Colonic mucosa (tissue), 4 donors: ENCODE measurements at regions not wholly inside any gene's neighbourhood (a gene's known extent, or its start where the extent isn't known, plus 50 kb on each side); places are given as distances from the start of the nearest gene placed in this dataset.

Source experiments
- DNase-seq: peaks from one replicate; pipeline ENCODE4 v3.0.0-alpha.2; 2020
- H3K27ac ChIP-seq: fragments of 200-600 bp; one replicate; pipeline ENCODE4 v1.8.0; 2021
- H3K27me3 ChIP-seq: fragments of 200-600 bp; one replicate; pipeline ENCODE4 v1.8.0; 2021
- H3K36me3 ChIP-seq: fragments of 200-600 bp; one replicate; pipeline ENCODE4 v1.8.0; 2021
- H3K4me1 ChIP-seq: fragments of 200-600 bp; one replicate; pipeline ENCODE4 v1.8.0; 2021; ENCODE audit warnings: mild to moderate bottlenecking
- H3K4me3 ChIP-seq: fragments of 200-600 bp; one replicate; pipeline ENCODE4 v1.8.0; 2021
- H3K9ac ChIP-seq, 2 donors: one replicate each; pipeline ENCODE4 v1.7.0; 2013; ENCODE audit warnings: control low read depth in 2 of 2, low read depth in 2 of 2, low read length in 2 of 2
- H3K9me3 ChIP-seq: fragments of 200-600 bp; one replicate; pipeline ENCODE4 v1.8.0; 2021
- intact Hi-C: fragments of 100-400 bp; cut with DNase I; formaldehyde crosslinking; loops from one replicate; pipeline ENCODE4 v1.14.1; 2022
- TF ChIP-seq, protein P1 (sequence below): fragments of 200-600 bp; IDR thresholded peaks from one replicate; pipeline ENCODE4 v1.8.0; 2022; ENCODE audit warnings: antibody characterized with exemption, mild to moderate bottlenecking
- donor health status: healthy.
- donor health status: DM: no; HTN: no; CAD: no.
- donor health status: DM: no; HTN: no; CAD: no.

DNA sequence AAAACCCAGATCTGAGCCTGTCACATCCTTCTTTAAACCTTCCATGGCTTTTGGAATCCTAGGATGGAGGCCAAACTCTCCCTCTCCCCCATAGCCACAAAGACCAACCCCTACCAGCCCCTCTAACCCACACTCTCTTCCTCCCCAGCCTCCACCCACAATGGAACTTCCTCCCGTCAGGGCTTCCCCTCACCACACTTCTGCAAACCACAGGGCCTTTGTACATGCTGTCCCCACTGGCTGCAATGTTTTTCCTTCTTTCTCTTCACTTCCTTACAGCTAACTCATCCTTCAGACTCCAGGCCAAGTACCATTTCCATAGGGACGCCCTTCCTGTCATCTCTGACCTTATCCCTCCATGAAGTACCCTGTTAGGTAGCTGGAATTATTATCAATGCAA lies 393.5 kb downstream of the MN1 start:
- TF ChIP-seq, protein P1, sequence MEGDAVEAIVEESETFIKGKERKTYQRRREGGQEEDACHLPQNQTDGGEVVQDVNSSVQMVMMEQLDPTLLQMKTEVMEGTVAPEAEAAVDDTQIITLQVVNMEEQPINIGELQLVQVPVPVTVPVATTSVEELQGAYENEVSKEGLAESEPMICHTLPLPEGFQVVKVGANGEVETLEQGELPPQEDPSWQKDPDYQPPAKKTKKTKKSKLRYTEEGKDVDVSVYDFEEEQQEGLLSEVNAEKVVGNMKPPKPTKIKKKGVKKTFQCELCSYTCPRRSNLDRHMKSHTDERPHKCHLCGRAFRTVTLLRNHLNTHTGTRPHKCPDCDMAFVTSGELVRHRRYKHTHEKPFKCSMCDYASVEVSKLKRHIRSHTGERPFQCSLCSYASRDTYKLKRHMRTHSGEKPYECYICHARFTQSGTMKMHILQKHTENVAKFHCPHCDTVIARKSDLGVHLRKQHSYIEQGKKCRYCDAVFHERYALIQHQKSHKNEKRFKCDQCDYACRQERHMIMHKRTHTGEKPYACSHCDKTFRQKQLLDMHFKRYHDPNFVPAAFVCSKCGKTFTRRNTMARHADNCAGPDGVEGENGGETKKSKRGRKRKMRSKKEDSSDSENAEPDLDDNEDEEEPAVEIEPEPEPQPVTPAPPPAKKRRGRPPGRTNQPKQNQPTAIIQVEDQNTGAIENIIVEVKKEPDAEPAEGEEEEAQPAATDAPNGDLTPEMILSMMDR: no peak
- intact Hi-C loops: no loop called here
- H3K36me3 ChIP-seq: no peaks in the 10 kb centered on the region

GRCh38 chr22:27409299-27409698 lies 392.3 kb downstream of the MN1 start:
- Histone ChIP-seq H3K9me3 (no peaks in the 10 kb centered on the region), H3K4me3 (no peak overlapping the region), H3K27ac (no peak overlapping the region), H3K36me3 (no peaks in the 10 kb centered on the region), H3K27me3 (no peaks in the 10 kb centered on the region), H3K4me1 (no peaks in the 10 kb centered on the region), H3K9ac (no peak overlapping the region)
- DNase-seq: no peak
- TF ChIP-seq, protein P1: no peak
- intact Hi-C loops: no loop called here

More for the DNA sequence above, 393.5 kb downstream of the MN1 start:
- H3K27ac ChIP-seq: no peak overlapping the region
- no peaks in the 10 kb centered on the region for H3K4me1 ChIP-seq
- H3K4me3 ChIP-seq: no peak overlapping the region
- H3K9me3 ChIP-seq: no peaks in the 10 kb centered on the region
- H3K27me3 ChIP-seq: no peaks in the 10 kb centered on the region
- no peak for DNase-seq
- no peak overlapping the region for H3K9ac ChIP-seq

DNA sequence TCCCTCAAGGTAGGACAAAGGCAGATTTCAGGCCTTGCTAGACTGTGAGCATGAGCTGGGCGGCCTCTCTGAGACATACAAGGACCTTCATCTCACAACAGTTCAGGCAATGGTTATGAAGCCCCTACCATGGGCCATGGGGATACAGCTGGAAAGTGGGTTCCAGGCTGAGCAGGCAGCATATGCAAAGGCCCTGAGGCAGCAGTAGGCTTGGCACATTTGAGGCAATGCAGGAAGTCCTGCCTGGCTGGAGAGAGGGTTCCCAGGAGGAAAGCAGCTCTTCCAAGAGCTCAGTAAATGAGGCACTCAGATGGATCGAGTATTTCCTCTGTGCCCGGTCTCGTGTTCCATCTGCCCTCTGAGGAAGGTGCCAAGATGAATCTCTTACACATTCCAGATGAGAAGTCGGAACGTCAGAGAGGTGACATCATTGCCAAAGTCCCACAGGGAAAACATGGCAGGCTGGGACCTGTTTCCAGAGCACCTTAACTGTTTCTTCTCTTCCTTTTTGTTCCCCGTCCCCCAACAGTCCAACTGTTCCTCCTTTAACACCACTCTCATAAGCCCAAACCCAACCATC lies 388.6 kb downstream of the MN1 start:
- TF ChIP-seq, protein P1: no peak
- no peaks in the 10 kb centered on the region for H3K27me3 ChIP-seq
- H3K27ac ChIP-seq: no peak overlapping the region
- no peaks in the 10 kb centered on the region for H3K4me1 ChIP-seq
- H3K9ac ChIP-seq: no peak overlapping the region
- no peaks in the 10 kb centered on the region for H3K36me3 ChIP-seq
- no peak for DNase-seq
- intact Hi-C loops: no loop called here
- no peaks in the 10 kb centered on the region for H3K9me3 ChIP-seq
- H3K4me3 ChIP-seq: no peak overlapping the region

- DNase-seq: no peak
- Histone ChIP-seq H3K9ac (no peak overlapping the region), H3K27ac (no peak overlapping the region), H3K4me1 (no peaks in the 10 kb centered on the region), H3K4me3 (no peak overlapping the region), H3K36me3 (no peaks in the 10 kb centered on the region), H3K9me3 (no peaks in the 10 kb centered on the region), H3K27me3 (no peaks in the 10 kb centered on the region)
- TF ChIP-seq, protein P1: no peak
- intact Hi-C loops: no loop called here
Observed at GRCh38 chr22:27413702-27414101, 387.9 kb downstream of the MN1 start.

DNA sequence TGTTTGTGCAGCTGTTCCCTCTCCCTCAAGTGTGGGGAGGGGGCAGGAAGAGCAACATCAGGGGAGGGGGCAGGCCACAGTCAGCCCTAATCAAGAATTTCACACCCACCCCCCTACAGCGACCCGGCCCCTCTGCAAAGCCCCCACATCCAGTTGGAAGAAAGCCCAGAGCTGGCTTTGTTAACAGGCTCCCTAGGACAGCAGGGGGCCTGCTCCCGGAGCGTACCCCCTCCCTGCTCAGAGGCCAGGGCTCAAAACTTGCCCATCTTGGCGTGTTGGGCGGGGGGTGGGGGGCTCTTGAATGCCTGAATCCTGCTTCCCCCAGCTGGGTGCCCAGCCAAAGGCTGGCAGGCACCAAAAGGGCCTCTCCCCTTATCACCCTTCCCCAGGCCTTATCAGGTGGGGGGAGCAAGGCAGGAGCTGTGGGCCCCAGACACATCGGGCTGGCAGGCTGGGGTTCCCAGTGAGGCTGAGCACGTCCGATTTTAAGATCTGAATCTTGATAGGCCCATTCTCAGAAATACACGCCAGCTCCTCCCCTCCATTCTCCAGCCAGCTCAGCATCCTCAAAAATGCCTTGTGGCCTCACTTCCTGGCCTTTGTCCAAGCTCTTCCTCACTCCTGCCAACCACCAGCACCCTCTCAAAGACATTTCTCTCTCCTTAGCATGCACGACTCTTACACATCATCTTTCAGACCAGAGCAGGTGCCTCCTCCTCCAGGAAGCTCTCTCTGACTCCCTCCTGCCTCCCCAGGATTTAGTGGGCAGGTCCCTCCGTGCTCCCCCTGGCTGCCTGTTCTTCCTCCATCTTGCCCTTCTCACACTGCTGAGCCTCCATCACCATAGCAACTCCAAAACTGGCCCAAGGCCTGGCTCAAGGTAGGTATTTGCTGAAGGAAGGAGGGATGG lies 384.8 kb downstream of the MN1 start:
- no peak for DNase-seq

More for the DNA sequence above, 384.8 kb downstream of the MN1 start:
- Histone ChIP-seq H3K9ac (no peak overlapping the region), H3K27me3 (no peaks in the 10 kb centered on the region), H3K4me1 (no peaks in the 10 kb centered on the region), H3K36me3 (no peaks in the 10 kb centered on the region), H3K27ac (no peak overlapping the region), H3K9me3 (no peaks in the 10 kb centered on the region), H3K4me3 (no peak overlapping the region)
- intact Hi-C loops: no loop called here
- TF ChIP-seq, protein P1: no peak
